ENCODE measurements at regions not wholly inside any gene's neighbourhood (a gene's known extent, or its start where the extent isn't known, plus 50 kb on each side); places are given as distances from the start of the nearest gene placed in this dataset.

GRCh38 chr14:23862513-23862912, 91.1 kb upstream of the DHRS4 start:
- ChIA-PET CTCF (no interaction called here), POLR2A (ENCODE audit: low non-redundant PET) (no interaction called here)
- no peak overlapping the region for H3K27ac ChIP-seq (ENCODE audit: low read depth, low read length, poor library complexity, severe bottlenecking)
- no peaks in the 10 kb centered on the region for H3K36me3 ChIP-seq (ENCODE audit: insufficient read depth, low read length, poor library complexity, severe bottlenecking)
- intact Hi-C loops (cut with micrococcal nuclease; ENCODE audit: unreplicated experiment) = no loop called here
- TF ChIP-seq CTCF (conservative IDR thresholded peaks at IDR 0.05; ENCODE audit: low read depth, low read length) (no peak), EZH2 (IDR thresholded peaks at IDR 0.05; ENCODE audit: borderline replicate concordance, low read depth, low read length, poor library complexity, severe bottlenecking) (no peak)
- no TSS peak for BruUV-seq (replicated peaks)
- H3K4me1 ChIP-seq (ENCODE audit: insufficient read depth, low read length, poor library complexity, severe bottlenecking) = no peaks in the 10 kb centered on the region
- no peak overlapping the region for H3K4me3 ChIP-seq (ENCODE audit: low read depth, low read length, poor library complexity, severe bottlenecking)
- H3K27me3 ChIP-seq (replicated peaks; ENCODE audit: insufficient read depth, low read depth, low read length, poor library complexity) = no peaks in the 10 kb centered on the region
- DNase-seq (ENCODE audit: low spot score) = no peak
- no peaks in the 10 kb centered on the region for H3K9me3 ChIP-seq (ENCODE audit: low read depth, low read length, poor library complexity, severe bottlenecking)

GRCh38 chr14:23863836-23864235, 89.7 kb upstream of the DHRS4 start:
- no peak for DNase-seq (ENCODE audit: low spot score)
- intact Hi-C loops (cut with micrococcal nuclease; ENCODE audit: unreplicated experiment) = no loop called here
- no peaks in the 10 kb centered on the region for H3K9me3 ChIP-seq (ENCODE audit: low read depth, low read length, poor library complexity, severe bottlenecking)
- ChIA-PET CTCF (no interaction called here), POLR2A (ENCODE audit: low non-redundant PET) (no interaction called here)
- TF ChIP-seq CTCF (conservative IDR thresholded peaks at IDR 0.05; ENCODE audit: low read depth, low read length) (no peak), EZH2 (IDR thresholded peaks at IDR 0.05; ENCODE audit: borderline replicate concordance, low read depth, low read length, poor library complexity, severe bottlenecking) (no peak)
- H3K4me1 ChIP-seq (ENCODE audit: insufficient read depth, low read length, poor library complexity, severe bottlenecking) = no peaks in the 10 kb centered on the region
- no peak overlapping the region for H3K27ac ChIP-seq (ENCODE audit: low read depth, low read length, poor library complexity, severe bottlenecking)
- no peaks in the 10 kb centered on the region for H3K27me3 ChIP-seq (replicated peaks; ENCODE audit: insufficient read depth, low read depth, low read length, poor library complexity)
- no peak overlapping the region for H3K4me3 ChIP-seq (ENCODE audit: low read depth, low read length, poor library complexity, severe bottlenecking)
- no TSS peak for BruUV-seq (replicated peaks)
- no peaks in the 10 kb centered on the region for H3K36me3 ChIP-seq (ENCODE audit: insufficient read depth, low read length, poor library complexity, severe bottlenecking)

GRCh38 chr14:23864259-23864658, 89.3 kb upstream of the DHRS4 start:
- no peak for TF ChIP-seq EZH2 (IDR thresholded peaks at IDR 0.05; ENCODE audit: borderline replicate concordance, low read depth, low read length, poor library complexity, severe bottlenecking)
- no peak for TF ChIP-seq CTCF (conservative IDR thresholded peaks at IDR 0.05; ENCODE audit: low read depth, low read length)
- ChIA-PET POLR2A (ENCODE audit: low non-redundant PET) (no interaction called here), CTCF (no interaction called here)
- no peak for DNase-seq (ENCODE audit: low spot score)
- no peaks in the 10 kb centered on the region for H3K9me3 ChIP-seq (ENCODE audit: low read depth, low read length, poor library complexity, severe bottlenecking)
- no peaks in the 10 kb centered on the region for H3K27me3 ChIP-seq (replicated peaks; ENCODE audit: insufficient read depth, low read depth, low read length, poor library complexity)
- no peak overlapping the region for H3K27ac ChIP-seq (ENCODE audit: low read depth, low read length, poor library complexity, severe bottlenecking)
- H3K36me3 ChIP-seq (ENCODE audit: insufficient read depth, low read length, poor library complexity, severe bottlenecking) = no peaks in the 10 kb centered on the region
- H3K4me3 ChIP-seq (ENCODE audit: low read depth, low read length, poor library complexity, severe bottlenecking) = no peak overlapping the region
- no TSS peak for BruUV-seq (replicated peaks)
- intact Hi-C loops (cut with micrococcal nuclease; ENCODE audit: unreplicated experiment) = no loop called here
- no peaks in the 10 kb centered on the region for H3K4me1 ChIP-seq (ENCODE audit: insufficient read depth, low read length, poor library complexity, severe bottlenecking)

Data from A673 (cell line).